HepG2 (cell line): ENCODE measurements at regions not wholly inside any gene's neighbourhood (a gene's known extent, or its start where the extent isn't known, plus 50 kb on each side); places are given as distances from the start of the nearest gene placed in this dataset.

Experiments used
- DRAP1 ChIP-seq: IDR thresholded peaks from 2 replicates; pipeline ENCODE4 v1.6.1; 2016; ENCODE audit warnings: missing genetic modification reagents, missing compliant biosample characterization
- ERF ChIP-seq: IDR thresholded peaks from 2 replicates; pipeline ENCODE4 v1.6.1; 2018; ENCODE audit warnings: missing biosample characterization, missing genetic modification reagents
- ETV5 ChIP-seq: IDR thresholded peaks from 2 replicates; pipeline ENCODE4 v1.6.1; 2018; ENCODE audit warnings: missing biosample characterization, missing genetic modification reagents, inconsistent platforms, borderline replicate concordance
- ETV6 ChIP-seq: sonication (generic); formaldehyde crosslinking; conservative IDR thresholded peaks from 2 replicates; pipeline ENCODE4 v1.4.0; 2020; ENCODE audit warnings: missing genetic modification reagents
- HOXA7 ChIP-seq: sonication (generic); formaldehyde crosslinking; IDR thresholded peaks from 2 replicates; pipeline ENCODE4 v1.8.1; 2022; ENCODE audit warnings: mild to moderate bottlenecking, missing genetic modification reagents, moderate library complexity
- IRF2 ChIP-seq: IDR thresholded peaks from 2 replicates; pipeline ENCODE4 v1.6.1; 2018; ENCODE audit warnings: missing genetic modification reagents, missing compliant biosample characterization
- KLF9 ChIP-seq: IDR thresholded peaks from 2 replicates; pipeline ENCODE4 v1.6.1; 2016; ENCODE audit warnings: low read depth
- RXRA ChIP-seq: sonication (generic); formaldehyde crosslinking; IDR thresholded peaks from 2 replicates; pipeline ENCODE4 v1.5.1; 2020; ENCODE audit warnings: missing genetic modification reagents
- THAP11 ChIP-seq: IDR thresholded peaks from 2 replicates; pipeline ENCODE4 v1.6.1; 2016; ENCODE audit warnings: missing biosample characterization, missing genetic modification reagents
- ZBTB7A ChIP-seq: sonication (generic); formaldehyde crosslinking; IDR thresholded peaks from 2 replicates; pipeline ENCODE4 v1.8.0; 2022; ENCODE audit warnings: mild to moderate bottlenecking, missing genetic modification reagents
- ZIK1 ChIP-seq: sonication (generic); formaldehyde crosslinking; IDR thresholded peaks from 2 replicates; pipeline ENCODE4 v1.5.0; 2020; ENCODE audit warnings: mild to moderate bottlenecking, low read depth, missing genetic modification reagents, borderline replicate concordance
- ZNF530 ChIP-seq: sonication (generic); formaldehyde crosslinking; IDR thresholded peaks from 2 replicates; pipeline ENCODE4 v1.5.0; 2020; ENCODE audit warnings: low read depth, mild to moderate bottlenecking, missing genetic modification reagents
- ZNF562 ChIP-seq: sonication (generic); formaldehyde crosslinking; IDR thresholded peaks from 2 replicates; pipeline ENCODE4 v1.8.0; 2022; ENCODE audit warnings: missing genetic modification reagents, borderline replicate concordance
- ZNF563 ChIP-seq: sonication (generic); formaldehyde crosslinking; IDR thresholded peaks from 2 replicates; pipeline ENCODE4 v1.8.0; 2022; ENCODE audit warnings: mild to moderate bottlenecking, moderate library complexity, missing genetic modification reagents
- ZNF724P ChIP-seq: sonication (generic); formaldehyde crosslinking; IDR thresholded peaks from 2 replicates; pipeline ENCODE4 v1.8.0; 2022; ENCODE audit warnings: missing genetic modification reagents, borderline replicate concordance
- ZNF75D ChIP-seq: sonication (generic); formaldehyde crosslinking; IDR thresholded peaks from 2 replicates; pipeline ENCODE4 v1.8.1; 2023; ENCODE audit warnings: missing genetic modification reagents, mild to moderate bottlenecking, borderline replicate concordance
- ZSCAN12 ChIP-seq: sonication (generic); formaldehyde crosslinking; IDR thresholded peaks from 2 replicates; pipeline ENCODE4 v1.9.0; 2021; ENCODE audit warnings: mild to moderate bottlenecking, missing genetic modification reagents
- TF ChIP-seq, protein P1 (sequence below), 2 experiments: fragments of 450-650 bp in 1 of 2; sonication (generic) in 1 of 2; formaldehyde crosslinking in 1 of 2; IDR thresholded peaks; 2 replicates each; pipeline versions ENCODE4 v1.6.1 to v1.8.0; 2016 to 2022; ENCODE audit warnings: antibody characterized with exemption in 1 of 2, mild to moderate bottlenecking in 1 of 2, missing genetic modification reagents in 1 of 2
- TF ChIP-seq, protein P2 (sequence below): IDR thresholded peaks from 2 replicates; pipeline ENCODE4 v1.6.1; 2018; ENCODE audit warnings: missing genetic modification reagents, mild to moderate bottlenecking, missing compliant biosample characterization

DNA sequence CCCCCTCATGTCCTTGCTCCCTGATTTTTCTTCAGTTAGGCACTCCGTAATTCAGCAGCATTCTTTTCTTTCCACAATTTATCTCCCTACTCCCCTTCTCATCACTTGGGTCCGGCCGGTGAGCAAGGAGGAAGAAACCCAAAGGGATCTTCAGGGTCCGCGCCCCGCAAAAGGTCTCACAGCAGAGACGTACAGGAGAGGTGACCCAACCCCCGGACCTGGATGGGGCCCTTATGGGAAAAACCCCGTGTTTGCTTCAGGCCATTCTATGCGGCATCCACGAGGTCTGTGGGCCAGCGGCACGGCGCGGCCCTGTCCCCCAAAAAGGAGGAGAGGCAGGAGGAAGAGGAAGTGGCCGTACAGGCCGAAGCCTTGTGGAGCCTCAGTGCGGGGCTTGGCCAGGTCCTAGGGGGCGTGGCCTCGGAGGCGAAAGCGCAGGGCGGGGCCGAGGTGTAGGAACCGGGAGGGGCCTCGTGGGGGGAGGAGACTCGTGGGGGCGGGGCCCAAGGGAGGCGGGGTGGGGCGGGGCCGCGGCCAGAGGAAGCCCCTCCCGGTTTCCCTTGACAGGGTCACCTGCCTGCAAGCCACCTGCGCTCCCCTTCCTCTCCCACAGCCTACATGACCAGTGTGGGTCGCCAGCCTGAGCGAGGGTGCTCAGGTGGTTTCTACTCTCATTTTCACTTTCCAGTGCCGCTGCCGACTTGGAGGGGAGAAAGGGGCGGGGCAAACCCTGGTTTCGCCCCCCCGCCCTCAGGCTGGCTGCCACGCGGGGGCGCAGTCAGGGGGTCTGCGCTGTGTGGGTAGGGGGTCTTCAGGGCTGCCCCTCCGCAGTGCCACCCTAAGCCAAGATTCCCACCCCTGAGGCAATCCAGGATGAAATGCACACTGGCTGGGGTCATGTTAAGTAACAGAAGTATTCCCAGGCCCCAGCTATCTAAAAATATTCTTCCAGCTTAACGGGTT lies 156.4 kb upstream of the XPO1 start (continued):
- TF ChIP-seq, protein P1, sequence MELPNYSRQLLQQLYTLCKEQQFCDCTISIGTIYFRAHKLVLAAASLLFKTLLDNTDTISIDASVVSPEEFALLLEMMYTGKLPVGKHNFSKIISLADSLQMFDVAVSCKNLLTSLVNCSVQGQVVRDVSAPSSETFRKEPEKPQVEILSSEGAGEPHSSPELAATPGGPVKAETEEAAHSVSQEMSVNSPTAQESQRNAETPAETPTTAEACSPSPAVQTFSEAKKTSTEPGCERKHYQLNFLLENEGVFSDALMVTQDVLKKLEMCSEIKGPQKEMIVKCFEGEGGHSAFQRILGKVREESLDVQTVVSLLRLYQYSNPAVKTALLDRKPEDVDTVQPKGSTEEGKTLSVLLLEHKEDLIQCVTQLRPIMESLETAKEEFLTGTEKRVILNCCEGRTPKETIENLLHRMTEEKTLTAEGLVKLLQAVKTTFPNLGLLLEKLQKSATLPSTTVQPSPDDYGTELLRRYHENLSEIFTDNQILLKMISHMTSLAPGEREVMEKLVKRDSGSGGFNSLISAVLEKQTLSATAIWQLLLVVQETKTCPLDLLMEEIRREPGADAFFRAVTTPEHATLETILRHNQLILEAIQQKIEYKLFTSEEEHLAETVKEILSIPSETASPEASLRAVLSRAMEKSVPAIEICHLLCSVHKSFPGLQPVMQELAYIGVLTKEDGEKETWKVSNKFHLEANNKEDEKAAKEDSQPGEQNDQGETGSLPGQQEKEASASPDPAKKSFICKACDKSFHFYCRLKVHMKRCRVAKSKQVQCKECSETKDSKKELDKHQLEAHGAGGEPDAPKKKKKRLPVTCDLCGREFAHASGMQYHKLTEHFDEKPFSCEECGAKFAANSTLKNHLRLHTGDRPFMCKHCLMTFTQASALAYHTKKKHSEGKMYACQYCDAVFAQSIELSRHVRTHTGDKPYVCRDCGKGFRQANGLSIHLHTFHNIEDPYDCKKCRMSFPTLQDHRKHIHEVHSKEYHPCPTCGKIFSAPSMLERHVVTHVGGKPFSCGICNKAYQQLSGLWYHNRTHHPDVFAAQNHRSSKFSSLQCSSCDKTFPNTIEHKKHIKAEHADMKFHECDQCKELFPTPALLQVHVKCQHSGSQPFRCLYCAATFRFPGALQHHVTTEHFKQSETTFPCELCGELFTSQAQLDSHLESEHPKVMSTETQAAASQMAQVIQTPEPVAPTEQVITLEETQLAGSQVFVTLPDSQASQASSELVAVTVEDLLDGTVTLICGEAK (IDR thresholded peaks at IDR 0.05), result no peak
- TF ChIP-seq, protein P1 (CRISPR knock-in tag; IDR thresholded peaks at IDR 0.05), result no peak
- TF ChIP-seq ZNF75D (CRISPR knock-in tag), result no peak
- TF ChIP-seq ERF (CRISPR knock-in tag), result no peak
- no peak for TF ChIP-seq THAP11 (CRISPR knock-in tag)
- TF ChIP-seq, protein P2, sequence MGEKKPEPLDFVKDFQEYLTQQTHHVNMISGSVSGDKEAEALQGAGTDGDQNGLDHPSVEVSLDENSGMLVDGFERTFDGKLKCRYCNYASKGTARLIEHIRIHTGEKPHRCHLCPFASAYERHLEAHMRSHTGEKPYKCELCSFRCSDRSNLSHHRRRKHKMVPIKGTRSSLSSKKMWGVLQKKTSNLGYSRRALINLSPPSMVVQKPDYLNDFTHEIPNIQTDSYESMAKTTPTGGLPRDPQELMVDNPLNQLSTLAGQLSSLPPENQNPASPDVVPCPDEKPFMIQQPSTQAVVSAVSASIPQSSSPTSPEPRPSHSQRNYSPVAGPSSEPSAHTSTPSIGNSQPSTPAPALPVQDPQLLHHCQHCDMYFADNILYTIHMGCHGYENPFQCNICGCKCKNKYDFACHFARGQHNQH (CRISPR knock-in tag), result no peak
- TF ChIP-seq ZNF530, result no peak
- TF ChIP-seq ZNF563, result 0 out of 2 replicates have a peak, but pooled peaks have one; percentile 11
- TF ChIP-seq ZSCAN12 (CRISPR knock-in tag), result no peak
- no peak for TF ChIP-seq ZNF562 (CRISPR knock-in tag)
- peak; percentile 100 for TF ChIP-seq ZBTB7A (CRISPR knock-in tag)
- peak; percentile 18; the same call in 1 of the 2 replicates for TF ChIP-seq ETV5
- TF ChIP-seq KLF9 (CRISPR knock-in tag), result no peak
- no peak; the same call in 1 of the 2 replicates for TF ChIP-seq RXRA (CRISPR knock-in tag)
- TF ChIP-seq ZNF724P, result no peak
- TF ChIP-seq DRAP1 (CRISPR knock-in tag), result no peak
- no peak for TF ChIP-seq HOXA7 (CRISPR knock-in tag)
- TF ChIP-seq ZIK1 (CRISPR knock-in tag), result 0 out of 2 replicates have a peak, but pooled peaks have one; percentile 21
- peak; percentile 42; the same call in 1 of the 2 replicates for TF ChIP-seq IRF2 (CRISPR knock-in tag)
- TF ChIP-seq ETV6 (CRISPR knock-in tag), result 0 out of 2 replicates have a peak, but pooled peaks have one; percentile 25
